HL-60 (cell line): ENCODE measurements at regions not wholly inside any gene's neighbourhood (a gene's known extent, or its start where the extent isn't known, plus 50 kb on each side); places are given as distances from the start of the nearest gene placed in this dataset.

Source experiments
- DNase-seq, 2 experiments: peaks; one replicate each; pipeline ENCODE4 v3.0.0-alpha.2; 2010 to 2020; ENCODE audit warnings: low read depth in 1 of 2, low spot score in 1 of 2
- H3K27ac ChIP-seq: fragments of 250-450 bp; sonication (Bioruptor Pico); replicated peaks from 2 replicates; pipeline ENCODE4 v1.5.1; 2020; ENCODE audit warnings: mild to moderate bottlenecking, moderate library complexity
- H3K27me3 ChIP-seq: fragments of 250-450 bp; sonication (Bioruptor Pico); 2 replicates; pipeline ENCODE4 v1.5.1; 2021; ENCODE audit warnings: mild to moderate bottlenecking, moderate library complexity; ENCODE audit not compliant: insufficient read depth, poor library complexity, severe bottlenecking
- H3K4me3 ChIP-seq: replicated peaks from 2 replicates; pipeline ENCODE4 v1.5.1; 2011; ENCODE audit warnings: mild to moderate bottlenecking, control low read depth, low read length; ENCODE audit not compliant: insufficient read depth
- CTCF ChIP-seq: IDR thresholded peaks from one replicate; pipeline ENCODE4 v1.5.1; 2011; ENCODE audit warnings: low read length, control low read depth, inconsistent platforms; ENCODE audit not compliant: insufficient read depth
- GABPA ChIP-seq: IDR thresholded peaks from 2 replicates; pipeline ENCODE4 v1.6.1; 2012; ENCODE audit warnings: low read depth
- POLR2AphosphoS5 ChIP-seq: IDR thresholded peaks from 2 replicates; pipeline ENCODE4 v1.6.1; 2012; ENCODE audit warnings: low read depth
- REST ChIP-seq: IDR thresholded peaks from 2 replicates; pipeline ENCODE4 v1.6.1; 2012; ENCODE audit warnings: low read depth; ENCODE audit not compliant: insufficient replicate concordance
- SPI1 ChIP-seq: IDR thresholded peaks from 2 replicates; pipeline ENCODE4 v1.6.1; 2012; ENCODE audit warnings: low read depth, mild to moderate bottlenecking, borderline replicate concordance

- no peak for TF ChIP-seq POLR2AphosphoS5
- H3K27ac ChIP-seq: no peak overlapping the region
- no peak overlapping the region for H3K4me3 ChIP-seq
- H3K27me3 ChIP-seq: no peaks in the 10 kb centered on the region
- DNase-seq: no peak
Measured at GRCh38 chr2:116732322-116732721, 1082.2 kb upstream of the DDX18 start.

- DNase-seq: no peak
- H3K4me3 ChIP-seq: no peak overlapping the region
- no peak overlapping the region for H3K27ac ChIP-seq
- no peaks in the 10 kb centered on the region for H3K27me3 ChIP-seq
- TF ChIP-seq GABPA (no peak), SPI1 (no peak), CTCF (no peak), REST (no peak), POLR2AphosphoS5 (no peak)
Measured at GRCh38 chr2:116733699-116734098, 1080.8 kb upstream of the DDX18 start.

- H3K27me3 ChIP-seq: no peaks in the 10 kb centered on the region
- H3K4me3 ChIP-seq: no peak overlapping the region
- TF ChIP-seq REST (no peak), SPI1 (no peak), CTCF (no peak), POLR2AphosphoS5 (no peak), GABPA (no peak)
- no peak for DNase-seq
- no peak overlapping the region for H3K27ac ChIP-seq
Measured at GRCh38 chr2:116737951-116738350, 1076.5 kb upstream of the DDX18 start.

GRCh38 chr2:116747103-116747502 lies 1067.4 kb upstream of the DDX18 start:
- H3K27me3 ChIP-seq: no peaks in the 10 kb centered on the region
- no peak for TF ChIP-seq SPI1
- TF ChIP-seq REST: no peak
- no peak for TF ChIP-seq GABPA
- TF ChIP-seq POLR2AphosphoS5: no peak
- no peak for TF ChIP-seq CTCF
- no peak for DNase-seq

More at GRCh38 chr2:116747103-116747502, 1067.4 kb upstream of the DDX18 start:
- Histone ChIP-seq H3K27ac (no peak overlapping the region), H3K4me3 (no peak overlapping the region)
